ENCODE measurements at regions not wholly inside any gene's neighbourhood (a gene's known extent, or its start where the extent isn't known, plus 50 kb on each side); places are given as distances from the start of the nearest gene placed in this dataset.
A peak's percentile ranks its signal among the peaks of the same experiment; 100 is the strongest.
"Not testable (repeated sequence)": the region's sequence is repeated elsewhere in the genome, so short reads cannot be mapped to it uniquely, and the experiment has no call there.

- TF ChIP-seq CTCF (IDR thresholded peaks at IDR 0.05; ENCODE audit: partially characterized antibody, unreplicated experiment), result no peak
- Mint-ChIP-seq H3K4me1 (ENCODE audit: low read depth, unreplicated experiment) (peaks cover 8% of the 10 kb centered on the region), H3K9me3 (ENCODE audit: unreplicated experiment) (no peaks in the 10 kb centered on the region), H3K27ac (ENCODE audit: unreplicated experiment) (no peak overlapping the region), H3K36me3 (ENCODE audit: unreplicated experiment) (no peaks in the 10 kb centered on the region), H3K4me3 (ENCODE audit: unreplicated experiment) (no peak overlapping the region), H3K27me3 (ENCODE audit: unreplicated experiment) (peaks cover 3% of the 10 kb centered on the region)
- DNase-seq, result no peak
Measured at GRCh38 chr2:11950896-11951295, 204.5 kb downstream of the LPIN1 start.

- not testable (repeated sequence) for H3K4me1 Mint-ChIP-seq (ENCODE audit: low read depth, unreplicated experiment); H3K4me3 Mint-ChIP-seq (ENCODE audit: unreplicated experiment); H3K27ac Mint-ChIP-seq (ENCODE audit: unreplicated experiment); DNase-seq; H3K9me3 Mint-ChIP-seq (ENCODE audit: unreplicated experiment); H3K27me3 Mint-ChIP-seq (ENCODE audit: unreplicated experiment); H3K36me3 Mint-ChIP-seq (ENCODE audit: unreplicated experiment)
Measured at GRCh38 chr2:11951492-11951891, 205.1 kb downstream of the LPIN1 start.

- H3K4me1 Mint-ChIP-seq (ENCODE audit: low read depth, unreplicated experiment), result peaks cover 8% of the 10 kb centered on the region
- no peak for DNase-seq
- H3K9me3 Mint-ChIP-seq (ENCODE audit: unreplicated experiment), result no peaks in the 10 kb centered on the region
- H3K27ac Mint-ChIP-seq (ENCODE audit: unreplicated experiment), result no peak overlapping the region
- no peaks in the 10 kb centered on the region for H3K36me3 Mint-ChIP-seq (ENCODE audit: unreplicated experiment)
- TF ChIP-seq CTCF (IDR thresholded peaks at IDR 0.05; ENCODE audit: partially characterized antibody, unreplicated experiment), result no peak
- peaks cover 3% of the 10 kb centered on the region for H3K27me3 Mint-ChIP-seq (ENCODE audit: unreplicated experiment)
- no peak overlapping the region for H3K4me3 Mint-ChIP-seq (ENCODE audit: unreplicated experiment)
Measured at GRCh38 chr2:11953258-11953657, 206.8 kb downstream of the LPIN1 start.

GRCh38 chr2:11955314-11955713, 208.9 kb downstream of the LPIN1 start:
- Mint-ChIP-seq H3K9me3 (ENCODE audit: unreplicated experiment) (no peaks in the 10 kb centered on the region), H3K36me3 (ENCODE audit: unreplicated experiment) (no peaks in the 10 kb centered on the region), H3K4me1 (ENCODE audit: low read depth, unreplicated experiment) (peaks cover 7% of the 10 kb centered on the region), H3K4me3 (ENCODE audit: unreplicated experiment) (no peak overlapping the region), H3K27ac (ENCODE audit: unreplicated experiment) (peak overlapping the region; percentile 56), H3K27me3 (ENCODE audit: unreplicated experiment) (peaks cover 6% of the 10 kb centered on the region)
- DNase-seq, result no peak
- TF ChIP-seq CTCF (IDR thresholded peaks at IDR 0.05; ENCODE audit: partially characterized antibody, unreplicated experiment), result no peak

- no peak for DNase-seq
- no peak overlapping the region for H3K4me3 Mint-ChIP-seq (ENCODE audit: unreplicated experiment)
- H3K4me1 Mint-ChIP-seq (ENCODE audit: low read depth, unreplicated experiment), result peaks cover 7% of the 10 kb centered on the region
- no peak for TF ChIP-seq CTCF (IDR thresholded peaks at IDR 0.05; ENCODE audit: partially characterized antibody, unreplicated experiment)
- H3K27ac Mint-ChIP-seq (ENCODE audit: unreplicated experiment), result no peak overlapping the region
- no peaks in the 10 kb centered on the region for H3K9me3 Mint-ChIP-seq (ENCODE audit: unreplicated experiment)
- H3K36me3 Mint-ChIP-seq (ENCODE audit: unreplicated experiment), result no peaks in the 10 kb centered on the region
- H3K27me3 Mint-ChIP-seq (ENCODE audit: unreplicated experiment), result peaks cover 2% of the 10 kb centered on the region
Measured at GRCh38 chr2:11955884-11956291, 209.5 kb downstream of the LPIN1 start.
